ENCODE measurements at regions not wholly inside any gene's neighbourhood (a gene's known extent, or its start where the extent isn't known, plus 50 kb on each side); places are given as distances from the start of the nearest gene placed in this dataset.

DNA sequence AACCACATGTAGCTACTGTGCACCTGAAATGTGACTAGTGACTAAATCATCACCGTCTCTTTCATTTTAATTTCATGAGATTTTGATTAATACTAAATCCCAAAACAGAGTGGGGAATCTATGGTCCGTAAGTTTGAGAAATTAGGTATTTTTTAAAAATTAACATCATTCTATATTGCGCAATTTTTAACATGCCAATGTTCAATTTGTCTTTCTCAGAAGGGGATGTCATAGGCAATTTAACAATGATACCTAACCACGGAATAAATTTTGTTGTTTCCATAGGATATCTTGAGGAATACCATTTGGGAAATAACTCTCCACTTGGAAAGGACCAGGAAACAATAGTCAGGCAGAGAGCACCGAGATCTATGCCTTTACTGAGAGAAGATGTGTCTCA, 267.7 kb downstream of the FAM76B start:
- ATAC-seq (no peak), DNase-seq (no peak)
- no peaks in the 10 kb centered on the region for H3K27me3 ChIP-seq
- 83% methylated on average over 5 of the region's 5 CpGs for WGBS (ENCODE audit: insufficient coverage, low coverage, low lambda C conversion rate, missing lambda C conversion rate)
- no peaks in the 10 kb centered on the region for H3K4me1 ChIP-seq
- TF ChIP-seq, protein P1, sequence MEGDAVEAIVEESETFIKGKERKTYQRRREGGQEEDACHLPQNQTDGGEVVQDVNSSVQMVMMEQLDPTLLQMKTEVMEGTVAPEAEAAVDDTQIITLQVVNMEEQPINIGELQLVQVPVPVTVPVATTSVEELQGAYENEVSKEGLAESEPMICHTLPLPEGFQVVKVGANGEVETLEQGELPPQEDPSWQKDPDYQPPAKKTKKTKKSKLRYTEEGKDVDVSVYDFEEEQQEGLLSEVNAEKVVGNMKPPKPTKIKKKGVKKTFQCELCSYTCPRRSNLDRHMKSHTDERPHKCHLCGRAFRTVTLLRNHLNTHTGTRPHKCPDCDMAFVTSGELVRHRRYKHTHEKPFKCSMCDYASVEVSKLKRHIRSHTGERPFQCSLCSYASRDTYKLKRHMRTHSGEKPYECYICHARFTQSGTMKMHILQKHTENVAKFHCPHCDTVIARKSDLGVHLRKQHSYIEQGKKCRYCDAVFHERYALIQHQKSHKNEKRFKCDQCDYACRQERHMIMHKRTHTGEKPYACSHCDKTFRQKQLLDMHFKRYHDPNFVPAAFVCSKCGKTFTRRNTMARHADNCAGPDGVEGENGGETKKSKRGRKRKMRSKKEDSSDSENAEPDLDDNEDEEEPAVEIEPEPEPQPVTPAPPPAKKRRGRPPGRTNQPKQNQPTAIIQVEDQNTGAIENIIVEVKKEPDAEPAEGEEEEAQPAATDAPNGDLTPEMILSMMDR (IDR thresholded peaks at IDR 0.05): no peak
- TF ChIP-seq POLR2A (IDR thresholded peaks at IDR 0.05): no peak
- no peak overlapping the region for H3K4me3 ChIP-seq
- H3K27ac ChIP-seq: no peak overlapping the region
- no peaks in the 10 kb centered on the region for H3K9me3 ChIP-seq
- no peaks in the 10 kb centered on the region for H3K36me3 ChIP-seq
- intact Hi-C loops (cut with DNase I): no loop called here

DNA sequence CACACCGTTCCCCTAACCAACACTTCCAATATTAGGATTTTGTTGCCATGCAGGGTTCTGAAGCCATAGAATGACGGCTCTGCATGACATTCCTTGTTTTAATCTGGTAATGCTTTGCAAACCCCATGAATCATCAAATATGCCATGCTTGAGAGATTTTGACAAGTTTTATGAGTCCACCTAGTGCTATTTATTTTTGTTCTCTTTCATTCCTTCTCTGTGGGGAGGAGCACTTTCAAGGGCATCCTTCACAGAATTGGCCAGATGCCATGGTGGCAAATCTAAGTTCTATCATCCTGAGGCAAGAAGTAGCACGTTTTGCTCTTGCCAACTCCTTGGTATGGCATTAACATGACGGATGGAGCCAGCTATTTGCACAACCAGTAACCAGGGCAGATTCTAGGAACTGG, 268.4 kb downstream of the FAM76B start:
- intact Hi-C loops (cut with DNase I): no loop called here
- 51% methylated on average over 3 of the region's 4 CpGs for WGBS (ENCODE audit: insufficient coverage, low coverage, low lambda C conversion rate, missing lambda C conversion rate)
- H3K36me3 ChIP-seq: no peaks in the 10 kb centered on the region
- TF ChIP-seq POLR2A (IDR thresholded peaks at IDR 0.05): no peak
- TF ChIP-seq, protein P1 (IDR thresholded peaks at IDR 0.05): no peak
- no peak overlapping the region for H3K27ac ChIP-seq
- DNase-seq (no peak), ATAC-seq (no peak)
- H3K27me3 ChIP-seq: no peaks in the 10 kb centered on the region
- no peak overlapping the region for H3K4me3 ChIP-seq
- H3K9me3 ChIP-seq: no peaks in the 10 kb centered on the region
- H3K4me1 ChIP-seq: no peaks in the 10 kb centered on the region

DNA sequence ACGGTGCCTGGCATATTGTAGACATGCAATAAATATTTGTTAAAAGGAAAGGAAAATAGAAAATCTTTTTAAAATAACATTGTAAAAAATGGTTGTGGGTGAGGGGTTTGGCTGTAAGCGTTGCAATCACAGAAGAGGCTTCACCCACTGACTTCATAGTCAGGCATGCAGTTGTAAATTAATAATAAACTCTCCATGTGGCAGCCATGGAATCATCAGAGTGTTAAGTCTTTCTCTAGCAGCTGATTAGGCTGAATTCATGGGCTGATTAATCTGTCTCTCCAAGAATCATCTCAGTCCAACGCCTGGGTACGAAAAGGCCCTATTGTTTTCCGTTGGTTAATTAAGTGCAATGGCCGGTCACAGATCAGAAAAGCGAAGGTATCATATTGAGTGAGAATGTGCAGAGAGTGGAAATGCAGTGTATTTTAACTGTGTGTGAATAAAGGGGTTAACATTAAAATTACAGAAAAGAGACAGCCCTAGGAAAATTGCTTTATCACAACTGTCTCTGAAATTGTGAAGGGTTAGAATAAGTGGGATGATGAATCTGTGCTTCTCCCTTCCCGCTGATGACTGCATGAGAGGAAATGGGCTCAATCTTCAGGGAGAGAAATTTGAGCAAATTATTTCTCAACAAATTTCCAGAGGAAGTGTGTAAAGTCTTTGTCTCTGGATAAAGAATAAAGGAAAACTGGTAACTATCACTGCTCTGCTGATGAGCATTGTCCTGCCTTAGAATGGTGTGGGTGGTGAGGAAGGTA, 269.0 kb downstream of the FAM76B start:
- ATAC-seq (no peak), DNase-seq (no peak)
- no peak overlapping the region for H3K27ac ChIP-seq
- intact Hi-C loops (cut with DNase I): no loop called here
- 82% methylated on average over 8 of the region's 8 CpGs for WGBS (ENCODE audit: insufficient coverage, low coverage, low lambda C conversion rate, missing lambda C conversion rate)
- H3K9me3 ChIP-seq: no peaks in the 10 kb centered on the region
- H3K4me1 ChIP-seq: no peaks in the 10 kb centered on the region
- H3K36me3 ChIP-seq: no peaks in the 10 kb centered on the region
- TF ChIP-seq, protein P1 (IDR thresholded peaks at IDR 0.05): no peak
- TF ChIP-seq POLR2A (IDR thresholded peaks at IDR 0.05): no peak
- no peak overlapping the region for H3K4me3 ChIP-seq
- no peaks in the 10 kb centered on the region for H3K27me3 ChIP-seq

DNA sequence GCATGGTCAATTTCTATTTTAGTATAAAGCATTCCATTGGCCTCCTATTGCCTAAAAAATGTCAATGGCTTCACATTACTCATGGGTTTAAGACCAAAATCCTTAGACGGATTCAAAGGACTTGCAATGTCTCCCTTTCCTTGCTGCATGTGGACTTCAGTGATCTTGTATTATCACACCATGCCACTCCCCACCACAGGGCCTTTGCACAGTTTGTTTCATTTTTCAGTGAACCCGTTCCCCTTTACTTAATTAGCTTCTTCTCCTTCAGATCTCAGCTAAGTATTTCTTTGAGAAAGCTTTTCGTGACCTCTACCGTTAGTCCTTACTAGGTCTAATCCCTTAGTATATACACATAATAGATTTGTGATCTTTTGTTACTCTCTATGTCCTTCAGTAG, 269.7 kb downstream of the FAM76B start:
- Histone ChIP-seq H3K4me3 (no peak overlapping the region), H3K36me3 (no peaks in the 10 kb centered on the region), H3K27me3 (no peaks in the 10 kb centered on the region), H3K9me3 (no peaks in the 10 kb centered on the region), H3K4me1 (no peaks in the 10 kb centered on the region), H3K27ac (no peak overlapping the region)
- DNase-seq: no peak
- WGBS (ENCODE audit: insufficient coverage, low coverage, low lambda C conversion rate, missing lambda C conversion rate): 93% methylated on average over 3 of the region's 4 CpGs
- intact Hi-C loops (cut with DNase I): no loop called here
- ATAC-seq: no peak
- TF ChIP-seq POLR2A (IDR thresholded peaks at IDR 0.05): no peak
- TF ChIP-seq, protein P1 (IDR thresholded peaks at IDR 0.05): no peak

Measured in right lobe of liver (tissue), 6 donors.